Mucosa of rectum (tissue), 2 donors: ENCODE measurements at regions not wholly inside any gene's neighbourhood (a gene's known extent, or its start where the extent isn't known, plus 50 kb on each side); places are given as distances from the start of the nearest gene placed in this dataset.
"Not testable (repeated sequence)": the region's sequence is repeated elsewhere in the genome, so short reads cannot be mapped to it uniquely, and the experiment has no call there.

Experiments used
- H3K27ac ChIP-seq, 2 donors: one replicate each; pipeline ENCODE4 v1.7.0; 2013; ENCODE audit warnings: inconsistent platforms in 2 of 2, low read depth in 2 of 2, low read length in 2 of 2
- H3K27me3 ChIP-seq, 2 donors: one replicate each; pipeline ENCODE4 v1.7.0; 2013; ENCODE audit warnings: low read length in 2 of 2; ENCODE audit not compliant: control insufficient read depth in 2 of 2, insufficient read depth in 2 of 2
- H3K36me3 ChIP-seq, 2 donors: one replicate each; pipeline ENCODE4 v1.7.0; 2013; ENCODE audit warnings: low read length in 2 of 2; ENCODE audit not compliant: control insufficient read depth in 2 of 2, insufficient read depth in 2 of 2
- H3K4me1 ChIP-seq, 2 donors: one replicate each; pipeline ENCODE4 v1.7.0; 2013; ENCODE audit warnings: low read length in 2 of 2, mild to moderate bottlenecking in 1 of 2; ENCODE audit not compliant: control insufficient read depth in 2 of 2, insufficient read depth in 2 of 2
- H3K4me3 ChIP-seq, 2 donors: one replicate each; pipeline ENCODE4 v1.7.0; 2013; ENCODE audit warnings: low read length in 2 of 2
- H3K9ac ChIP-seq, 2 donors: one replicate each; pipeline ENCODE4 v1.7.0; 2013; ENCODE audit warnings: low read length in 2 of 2, low read depth in 1 of 2, mild to moderate bottlenecking in 1 of 2
- H3K9me3 ChIP-seq, 2 donors: one replicate each; pipeline ENCODE4 v1.7.0; 2013; ENCODE audit warnings: low read length in 2 of 2; ENCODE audit not compliant: control insufficient read depth in 2 of 2
- donor health status: healthy.
- donor health status: Normal muscosa, but diverticular disease.

GRCh38 chr22:44640618-44641155 lies 61.3 kb upstream of the PRR5 start:
- H3K9ac ChIP-seq, result no peak overlapping the region
- H3K27me3 ChIP-seq, result peaks cover 0 to 2% of the 10 kb centered on the region in 2 donors
- no peak overlapping the region for H3K4me3 ChIP-seq
- no peaks in the 10 kb centered on the region for H3K36me3 ChIP-seq
- H3K9me3 ChIP-seq, result no peaks in the 10 kb centered on the region
- no peaks in the 10 kb centered on the region for H3K4me1 ChIP-seq
- H3K27ac ChIP-seq, result no peak overlapping the region

DNA sequence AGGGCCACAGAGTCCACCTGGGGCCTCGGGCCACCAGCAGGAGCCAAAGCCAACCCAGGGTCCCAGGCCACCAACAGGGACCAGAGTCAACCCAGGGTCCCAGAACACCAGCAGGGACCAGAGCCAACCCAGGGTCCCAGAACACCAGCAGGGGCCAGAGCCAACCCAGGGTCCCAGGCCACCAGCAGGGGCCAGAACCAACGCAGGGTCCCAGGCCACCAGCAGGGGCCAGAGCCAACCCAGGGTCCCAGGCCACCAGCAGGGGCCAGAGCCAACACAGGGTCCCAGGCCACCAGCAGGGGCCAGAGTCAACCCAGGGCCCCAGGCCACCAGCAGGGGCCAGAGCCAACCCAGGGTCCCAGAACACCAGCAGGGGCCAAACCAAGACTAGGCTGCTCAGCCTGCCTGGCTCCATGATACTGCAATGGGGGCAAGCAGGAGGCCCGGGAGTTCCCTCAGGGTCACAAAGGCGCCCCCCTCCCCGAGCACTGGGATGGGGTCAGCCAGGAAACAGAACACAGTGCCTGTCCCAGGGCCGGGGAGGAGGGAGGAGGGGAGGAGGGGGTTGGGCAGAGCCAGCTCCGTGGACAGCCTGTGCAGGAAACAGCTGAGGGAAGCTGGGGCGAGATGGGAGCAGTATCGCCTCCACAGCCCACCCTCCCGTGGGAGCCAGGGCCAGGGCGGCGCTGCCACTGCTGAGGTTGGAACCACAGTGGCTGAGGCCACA lies 62.0 kb upstream of the PRR5 start:
- Histone ChIP-seq H3K27ac (no peak overlapping the region), H3K36me3 (no peaks in the 10 kb centered on the region), H3K27me3 (no peaks in the 10 kb centered on the region), H3K9me3 (no peaks in the 10 kb centered on the region), H3K9ac (no peak overlapping the region), H3K4me3 (no peak overlapping the region), H3K4me1 (no peaks in the 10 kb centered on the region)

DNA sequence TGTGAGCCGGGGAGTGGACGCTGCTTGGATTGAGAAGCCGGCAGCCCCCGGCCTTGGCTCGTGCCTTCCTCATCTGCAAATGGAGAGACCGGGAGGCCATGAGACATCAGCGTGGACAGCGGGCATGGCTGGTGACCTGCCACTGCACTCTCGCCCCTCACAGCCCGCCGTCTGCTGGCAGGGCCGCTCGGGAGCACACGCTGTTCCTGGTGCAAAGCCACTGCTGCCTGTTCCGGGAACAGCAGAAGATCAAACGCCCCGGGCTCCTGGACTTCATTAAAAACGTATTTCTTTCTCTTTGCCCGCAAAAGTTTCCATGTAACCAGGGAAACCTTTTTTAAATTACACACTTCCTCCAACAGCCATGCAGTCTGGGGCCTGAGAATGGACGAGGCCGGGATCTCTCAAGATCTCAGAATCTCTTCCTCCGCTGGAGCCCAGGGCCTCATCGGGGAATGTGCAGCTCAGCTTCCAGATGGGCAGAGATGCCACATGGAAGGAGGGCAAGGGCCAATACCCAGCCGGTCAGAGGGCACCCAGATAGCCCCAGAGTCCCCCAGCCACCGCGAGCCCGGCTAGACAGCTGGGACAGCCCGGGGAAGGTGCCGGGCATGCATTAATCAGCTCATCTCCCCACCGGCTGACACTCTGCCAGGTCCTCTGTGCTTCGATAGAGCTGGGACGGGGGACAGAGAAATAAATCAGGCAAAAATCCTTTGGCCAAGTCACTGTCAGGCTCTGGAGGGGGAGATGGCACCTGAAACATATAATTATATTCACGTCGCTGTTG lies 62.8 kb upstream of the PRR5 start:
- H3K27ac ChIP-seq, result no peak overlapping the region
- no peaks in the 10 kb centered on the region for H3K9me3 ChIP-seq
- H3K9ac ChIP-seq, result no peak overlapping the region
- H3K4me3 ChIP-seq, result no peak overlapping the region
- H3K4me1 ChIP-seq, result no peaks in the 10 kb centered on the region
- no peaks in the 10 kb centered on the region for H3K27me3 ChIP-seq
- H3K36me3 ChIP-seq, result no peaks in the 10 kb centered on the region

- H3K9me3 ChIP-seq, H3K27me3 ChIP-seq, H3K36me3 ChIP-seq, H3K4me3 ChIP-seq, H3K4me1 ChIP-seq, H3K27ac ChIP-seq, H3K9ac ChIP-seq: not testable (repeated sequence)
Observed at GRCh38 chr22:44636502-44637206, 65.3 kb upstream of the PRR5 start.

GRCh38 chr22:44635567-44635966 lies 66.4 kb upstream of the PRR5 start:
- not testable (repeated sequence) for H3K36me3 ChIP-seq, H3K9ac ChIP-seq, H3K27ac ChIP-seq, H3K9me3 ChIP-seq, H3K4me3 ChIP-seq, H3K27me3 ChIP-seq, H3K4me1 ChIP-seq

DNA sequence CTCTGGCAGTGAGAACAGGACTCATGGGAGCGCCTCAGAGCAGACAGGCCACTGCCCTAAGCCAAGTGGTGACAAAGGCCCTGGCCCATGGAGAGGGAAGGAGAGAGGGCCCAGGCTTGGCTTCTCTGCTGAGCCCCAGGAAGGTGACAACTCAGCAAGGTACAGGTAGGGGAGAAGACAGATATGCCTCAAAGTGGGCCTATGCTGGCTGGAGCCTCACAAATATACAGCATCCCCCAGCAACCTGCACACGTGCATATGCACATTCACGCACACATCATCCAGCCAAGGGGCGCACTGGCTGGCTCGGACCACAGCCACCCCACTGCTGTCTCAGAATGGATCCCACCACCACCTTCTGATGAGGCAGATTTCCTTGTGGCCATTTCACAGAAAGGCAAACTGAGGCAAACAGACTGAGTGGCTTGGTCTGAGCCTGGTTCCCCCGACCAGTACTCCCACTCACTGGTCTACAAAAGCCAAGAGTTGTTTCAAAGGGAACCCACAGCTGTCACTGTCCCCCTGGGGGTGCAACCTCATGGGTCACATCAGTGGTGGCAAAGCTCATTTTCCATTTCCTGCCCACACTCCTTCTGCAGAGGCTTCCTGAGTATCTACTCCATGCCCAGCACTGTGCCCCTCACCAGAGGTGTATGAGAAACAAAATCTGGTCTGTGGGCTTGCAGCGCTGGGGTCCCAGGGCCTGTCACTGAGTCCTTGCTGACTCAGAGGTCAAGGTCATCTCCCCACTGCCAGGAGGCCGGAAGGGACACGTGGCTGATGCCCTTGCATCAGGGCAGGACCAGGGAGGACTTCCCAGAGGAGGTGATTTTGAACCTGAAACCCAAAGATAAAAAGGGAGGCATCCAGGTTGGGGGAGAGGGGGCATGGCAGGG lies 67.3 kb upstream of the PRR5 start:
- H3K9me3 ChIP-seq, result no peaks in the 10 kb centered on the region
- H3K36me3 ChIP-seq, result no peaks in the 10 kb centered on the region

DNA sequence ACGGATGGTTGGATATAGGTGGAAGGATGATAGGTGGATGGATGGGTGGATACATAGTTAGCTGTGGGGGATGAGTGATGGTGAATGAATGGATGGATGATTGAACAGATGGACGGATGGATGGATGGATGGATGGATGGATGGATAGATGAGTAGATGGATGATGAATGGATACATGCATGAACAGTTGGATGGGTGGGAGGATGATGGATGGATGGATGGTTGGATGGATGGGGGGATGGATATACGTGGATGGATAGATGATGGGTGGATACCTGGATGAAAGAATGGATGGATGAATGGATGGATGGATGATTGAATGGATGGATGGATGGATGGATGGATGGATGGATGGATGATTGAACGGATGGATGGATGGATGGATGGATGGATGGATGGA lies 68.4 kb upstream of the PRR5 start:
- Histone ChIP-seq H3K4me3 (no peak overlapping the region), H3K9me3 (no peaks in the 10 kb centered on the region), H3K27me3 (peaks cover 0 to 1% of the 10 kb centered on the region in 2 donors), H3K27ac (no peak overlapping the region), H3K9ac (no peak overlapping the region), H3K36me3 (no peaks in the 10 kb centered on the region), H3K4me1 (no peaks in the 10 kb centered on the region)

More for the DNA sequence above, 67.3 kb upstream of the PRR5 start:
- Histone ChIP-seq H3K4me1 (no peaks in the 10 kb centered on the region), H3K9ac (no peak overlapping the region), H3K27me3 (no peaks in the 10 kb centered on the region), H3K27ac (no peak overlapping the region), H3K4me3 (no peak overlapping the region)

GRCh38 chr22:44632541-44633396 lies 69.2 kb upstream of the PRR5 start:
- H3K36me3 ChIP-seq, result no peaks in the 10 kb centered on the region
- peaks cover 0 to 2% of the 10 kb centered on the region in 2 donors for H3K27me3 ChIP-seq
- no peaks in the 10 kb centered on the region for H3K9me3 ChIP-seq
- H3K4me1 ChIP-seq, result no peaks in the 10 kb centered on the region
- H3K9ac ChIP-seq, result no peak overlapping the region
- H3K27ac ChIP-seq, result no peak overlapping the region
- no peak overlapping the region for H3K4me3 ChIP-seq

- Histone ChIP-seq H3K36me3 (no peaks in the 10 kb centered on the region), H3K27ac (no peak overlapping the region), H3K27me3 (peaks cover 0 to 2% of the 10 kb centered on the region in 2 donors), H3K9ac (no peak overlapping the region), H3K4me1 (no peaks in the 10 kb centered on the region), H3K9me3 (no peaks in the 10 kb centered on the region), H3K4me3 (no peak overlapping the region)
Observed at GRCh38 chr22:44630826-44631225, 71.2 kb upstream of the PRR5 start.
